Panc1 (cell line): ENCODE measurements at regions not wholly inside any gene's neighbourhood (a gene's known extent, or its start where the extent isn't known, plus 50 kb on each side); places are given as distances from the start of the nearest gene placed in this dataset.

Source experiments
- CTCF ChIP-seq: fragments of 450-650 bp; IDR thresholded peaks from 2 replicates; pipeline ENCODE4 v1.5.1; 2017; ENCODE audit warnings: mild to moderate bottlenecking
- POLR2AphosphoS5 ChIP-seq: IDR thresholded peaks from 2 replicates; pipeline ENCODE4 v1.6.1; 2012; ENCODE audit warnings: mild to moderate bottlenecking, low read depth, low read length, moderate library complexity
- REST ChIP-seq, 2 experiments: IDR thresholded peaks; 2 replicates each; pipeline ENCODE4 v1.6.1; 2011 to 2012; ENCODE audit warnings: low read depth in 2 of 2, control low read depth in 1 of 2, low read length in 1 of 2, mild to moderate bottlenecking in 1 of 2, moderate library complexity in 1 of 2; ENCODE audit not compliant: insufficient read depth in 1 of 2
- SIN3A ChIP-seq: IDR thresholded peaks from 2 replicates; pipeline ENCODE4 v1.6.1; 2012; ENCODE audit warnings: low read depth, mild to moderate bottlenecking, low read length, moderate library complexity, borderline replicate concordance; ENCODE audit not compliant: insufficient read depth
- TCF7L2 ChIP-seq: IDR thresholded peaks from 2 replicates; pipeline ENCODE4 v1.6.1; 2011; ENCODE audit warnings: mild to moderate bottlenecking, low read depth, low read length, inconsistent platforms

GRCh38 chr5:56325039-56325438 is 91.9 kb upstream of the ANKRD55 start:
- no peak for TF ChIP-seq POLR2AphosphoS5
- no peak for TF ChIP-seq CTCF
- no peak for TF ChIP-seq REST (IDR thresholded peaks at IDR 0.05; ENCODE audit: insufficient read depth in 1 of 2, low read depth in 2 of 2, low read length in 1 of 2)
- TF ChIP-seq SIN3A, result no peak
- no peak for TF ChIP-seq TCF7L2
